Amygdala (tissue), 56 donors: ENCODE measurements at regions not wholly inside any gene's neighbourhood (a gene's known extent, or its start where the extent isn't known, plus 50 kb on each side); places are given as distances from the start of the nearest gene placed in this dataset.
"Not testable (repeated sequence)": the region's sequence is repeated elsewhere in the genome, so short reads cannot be mapped to it uniquely, and the experiment has no call there.

Experiments
- DNase-seq, 56 donors: peaks; one replicate each; lab custom pipeline; 2025; lab: John Stamatoyannopoulos, UW

GRCh38 chr3:67064105-67064504, 66.0 kb downstream of the KBTBD8 start:
- no peak for DNase-seq

- DNase-seq, result no peak
These were observed 69.1 kb downstream of the KBTBD8 start for GRCh38 chr3:67067251-67067650.

DNA sequence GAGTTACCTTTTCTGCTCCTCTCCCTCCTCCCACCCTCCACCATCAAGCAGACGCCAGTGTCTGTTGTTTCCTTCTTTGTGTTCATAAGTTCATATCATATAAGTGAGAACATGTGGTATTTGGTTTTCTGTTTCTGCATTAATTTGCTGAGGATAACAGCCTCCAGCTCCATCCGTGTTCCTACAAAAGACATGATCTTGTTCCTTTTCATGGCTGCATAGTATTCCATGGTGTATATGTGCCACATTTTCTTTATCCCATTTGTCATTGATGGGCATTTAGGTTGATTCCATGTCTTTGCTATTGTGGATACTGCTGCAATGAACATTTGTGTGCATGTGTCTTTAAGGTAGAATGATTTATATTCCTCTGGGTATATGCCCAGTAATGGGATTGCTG, 74.5 kb downstream of the KBTBD8 start:
- DNase-seq, result not testable (repeated sequence)

- no peak for DNase-seq
These were observed 75.7 kb downstream of the KBTBD8 start for GRCh38 chr3:67073812-67074211.

DNA sequence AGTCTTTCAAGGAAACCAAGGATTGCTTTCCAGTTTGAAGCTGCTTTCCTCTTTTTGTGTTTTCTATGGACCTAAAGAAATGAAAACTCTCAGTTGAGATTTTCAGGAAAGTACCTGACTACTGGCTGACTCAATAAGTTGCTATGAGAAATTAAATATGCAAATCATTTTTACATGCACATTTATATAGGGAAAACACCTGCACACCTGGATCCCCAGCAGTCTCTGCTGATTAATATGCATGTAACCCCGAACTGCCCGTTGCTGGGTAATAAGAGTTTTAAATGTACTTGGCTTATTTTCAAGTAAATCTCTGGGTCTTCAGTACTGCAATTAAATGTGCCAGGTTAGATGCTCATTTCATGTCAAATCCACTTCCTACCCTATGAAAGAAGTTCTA, 77.2 kb downstream of the KBTBD8 start:
- DNase-seq, result no peak

- no peak for DNase-seq
These were observed 78.5 kb downstream of the KBTBD8 start for GRCh38 chr3:67076607-67077006.

DNA sequence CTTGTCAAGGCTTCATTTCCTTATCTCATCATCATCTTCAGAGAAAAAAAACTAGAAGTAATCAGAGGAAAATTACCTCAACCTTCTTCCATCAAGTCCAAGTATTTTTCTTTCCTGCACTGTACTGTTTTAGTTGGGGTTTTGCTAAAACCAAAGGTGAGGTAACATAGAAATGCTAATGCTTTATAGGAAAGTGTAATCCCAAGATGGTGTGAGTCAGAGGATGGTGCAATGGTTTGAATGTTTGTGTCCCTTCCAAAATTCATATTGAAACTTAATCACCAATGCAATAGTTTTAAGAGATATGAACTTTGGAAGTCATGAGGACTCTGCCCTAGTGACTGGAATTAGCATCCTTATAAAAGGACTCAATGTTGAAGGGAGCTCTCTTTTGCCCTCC, 79.5 kb downstream of the KBTBD8 start:
- no peak for DNase-seq

DNA sequence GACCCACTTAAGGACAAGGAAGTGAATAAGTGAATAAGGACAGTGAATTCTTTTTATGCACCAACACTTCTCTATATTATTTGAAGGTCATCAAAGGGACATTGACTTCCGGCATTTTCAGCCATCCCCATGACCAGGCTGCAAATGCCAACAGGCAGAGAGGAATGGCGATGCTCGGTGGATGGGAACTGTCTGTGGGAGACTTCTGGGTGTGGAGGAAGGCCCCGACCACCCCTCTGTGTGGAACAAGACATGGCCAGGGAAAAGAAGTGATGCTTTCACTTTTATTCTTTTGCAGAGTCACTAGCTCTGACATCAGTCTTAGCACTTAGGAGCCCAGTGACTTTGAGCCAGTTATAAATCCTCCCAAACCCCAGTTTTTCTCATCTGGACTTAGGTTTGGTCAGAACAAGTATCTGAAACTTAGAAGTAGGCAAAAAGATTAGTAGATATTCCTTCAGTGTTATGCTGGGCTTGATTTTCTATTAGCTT, 84.5 kb downstream of the KBTBD8 start:
- DNase-seq, result no peak

DNA sequence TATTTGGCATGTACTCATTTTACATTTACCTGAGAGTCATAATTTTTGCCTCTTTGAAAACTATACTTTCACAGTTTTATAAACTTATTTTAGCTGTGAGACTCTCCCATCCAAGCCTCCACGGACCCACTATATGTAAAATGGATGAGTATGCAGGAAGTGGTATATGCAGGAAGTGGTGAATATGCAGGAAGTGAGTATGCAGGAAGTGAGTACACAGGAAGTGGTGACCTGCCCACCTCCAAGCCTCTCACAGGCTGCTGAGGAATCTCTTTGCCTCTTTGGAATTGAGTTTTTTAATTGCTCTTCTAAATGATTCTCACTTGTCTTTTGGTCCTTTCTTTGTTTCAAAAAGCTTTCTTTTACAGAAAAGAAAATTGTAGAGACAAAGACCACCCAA, 85.2 kb downstream of the KBTBD8 start:
- no peak for DNase-seq

DNA sequence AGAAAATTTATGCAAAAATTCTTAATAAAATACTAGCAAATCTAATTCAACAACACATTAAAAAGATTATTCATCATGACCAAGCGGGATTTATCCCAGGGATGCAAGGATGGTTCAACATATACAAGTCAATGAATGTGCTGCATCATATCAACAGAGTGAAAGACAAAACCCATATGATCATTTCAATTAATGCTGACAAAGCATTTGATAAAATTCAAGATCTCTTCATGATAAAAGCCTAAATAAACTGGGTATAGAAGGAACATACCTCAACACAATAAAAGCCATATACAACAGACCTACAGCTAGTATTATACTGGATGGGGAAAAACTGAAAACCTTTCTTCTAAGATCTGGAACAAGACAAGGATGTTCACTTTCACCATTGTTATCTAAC, 89.7 kb downstream of the KBTBD8 start:
- DNase-seq, result no peak

DNA sequence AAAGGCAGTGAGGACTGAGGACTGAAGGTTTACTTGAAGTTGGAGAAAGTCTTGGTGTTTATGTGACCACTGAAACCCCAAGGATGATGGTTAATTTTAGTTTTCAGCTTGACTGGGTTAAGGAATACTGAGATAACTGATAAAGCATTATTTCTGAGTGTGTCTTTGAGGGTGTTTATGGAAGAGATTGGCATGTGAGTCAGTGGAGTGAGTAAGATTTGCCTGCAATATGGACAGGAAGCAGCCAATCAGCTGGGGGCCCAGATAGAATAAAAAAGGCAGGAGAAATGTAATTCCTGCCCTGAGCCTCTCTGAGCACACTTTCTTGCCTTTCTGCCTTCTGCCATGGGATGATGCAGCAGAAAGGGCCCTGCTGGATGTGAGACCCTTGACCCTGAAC, 92.4 kb downstream of the KBTBD8 start:
- DNase-seq, result no peak

GRCh38 chr3:67093305-67093704, 95.2 kb downstream of the KBTBD8 start:
- DNase-seq, result no peak

DNA sequence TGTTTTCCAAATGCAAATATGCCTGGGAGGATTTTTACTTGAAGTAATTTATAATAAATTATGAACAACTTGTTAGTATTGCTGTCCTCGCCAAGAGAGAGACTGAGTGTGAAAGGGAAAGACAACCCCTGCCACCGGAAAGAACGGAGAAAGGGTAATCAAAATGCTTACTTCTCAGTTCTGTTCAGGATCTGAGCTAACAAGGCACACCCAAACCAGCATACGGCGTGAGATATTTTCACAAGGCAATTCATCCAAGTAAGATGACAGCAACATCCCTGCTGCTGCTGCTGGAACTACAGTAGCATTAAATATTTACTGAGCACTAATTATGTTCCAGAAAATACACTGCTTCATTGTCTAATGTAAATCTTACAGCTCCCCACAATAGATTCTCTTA, 96.1 kb downstream of the KBTBD8 start:
- DNase-seq, result peak in 2 of 56 donors; percentile 2 to 7

DNA sequence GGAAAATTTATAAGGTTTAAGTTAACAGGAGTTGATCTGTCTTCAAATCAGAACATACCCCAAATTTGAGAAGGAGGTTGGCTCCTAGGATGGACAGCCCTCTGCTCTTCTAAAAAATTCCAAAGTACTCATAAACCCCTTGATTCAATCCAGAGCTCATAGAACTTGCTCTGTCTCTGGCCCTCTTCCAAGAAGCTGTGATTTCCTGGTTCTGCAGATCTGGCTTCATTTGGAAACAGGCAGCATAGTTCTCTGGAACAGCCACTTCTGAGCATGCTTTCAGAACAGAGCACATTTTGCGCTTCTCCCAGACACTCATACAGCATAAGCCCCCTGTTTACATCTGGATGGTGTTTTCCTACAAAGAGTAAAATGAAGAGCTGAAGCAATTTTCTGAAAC, 96.7 kb downstream of the KBTBD8 start:
- DNase-seq, result peak in 3 of 56 donors; percentile 0 to 2 (median 1)

DNA sequence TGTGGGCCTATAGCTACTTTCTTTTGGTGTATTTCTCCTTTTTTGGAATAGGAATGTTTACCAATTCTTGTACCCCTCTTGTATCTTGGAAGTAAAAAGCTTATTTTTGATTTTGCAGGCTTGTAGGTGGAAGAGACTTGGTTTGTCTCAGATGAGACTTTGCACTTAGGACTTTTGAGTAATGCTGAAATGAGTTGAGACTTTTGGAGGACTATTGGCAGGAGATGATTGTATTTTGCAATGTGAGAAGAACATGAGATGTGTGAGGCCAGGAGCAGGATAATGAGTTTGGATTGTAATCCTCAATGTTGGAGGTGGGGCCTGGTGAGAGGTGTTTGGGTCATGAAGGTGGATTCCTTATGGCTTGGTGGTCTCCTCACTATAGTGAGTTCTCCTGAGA, 106.3 kb downstream of the KBTBD8 start:
- no peak for DNase-seq

DNA sequence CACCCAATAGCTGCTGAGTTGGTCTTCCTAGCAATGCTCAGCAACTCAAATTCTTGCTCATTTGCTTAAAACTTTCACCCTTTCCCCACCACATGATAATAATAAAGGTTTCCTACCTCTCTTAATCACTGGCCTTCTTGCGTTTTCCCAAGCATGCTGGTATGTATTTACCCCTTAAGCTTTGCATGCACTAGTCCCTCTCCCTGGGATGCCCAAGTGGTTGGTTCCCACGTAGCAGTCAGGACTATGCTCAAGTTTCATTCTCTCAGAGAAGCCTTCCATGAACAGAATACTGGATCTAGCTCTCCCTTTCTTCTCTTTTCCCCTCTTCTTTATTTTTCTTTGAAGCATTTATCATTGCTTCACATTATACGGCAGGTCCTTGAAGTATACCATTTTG, 108.8 kb downstream of the KBTBD8 start:
- DNase-seq, result no peak

GRCh38 chr3:67109651-67110204, 111.6 kb downstream of the KBTBD8 start:
- DNase-seq, result peak in 7 of 56 donors; percentile 2 to 29 (median 6)

GRCh38 chr3:67113802-67114407, 115.8 kb downstream of the KBTBD8 start:
- peak in 55 of 56 donors; percentile 0 to 90 (median 53) for DNase-seq

GRCh38 chr3:67118122-67118521, 120.0 kb downstream of the KBTBD8 start:
- DNase-seq, result no peak

- no peak for DNase-seq
These were observed 120.5 kb downstream of the KBTBD8 start for GRCh38 chr3:67118635-67119034.

- no peak for DNase-seq
These were observed 125.8 kb downstream of the KBTBD8 start for GRCh38 chr3:67123914-67124313.

DNA sequence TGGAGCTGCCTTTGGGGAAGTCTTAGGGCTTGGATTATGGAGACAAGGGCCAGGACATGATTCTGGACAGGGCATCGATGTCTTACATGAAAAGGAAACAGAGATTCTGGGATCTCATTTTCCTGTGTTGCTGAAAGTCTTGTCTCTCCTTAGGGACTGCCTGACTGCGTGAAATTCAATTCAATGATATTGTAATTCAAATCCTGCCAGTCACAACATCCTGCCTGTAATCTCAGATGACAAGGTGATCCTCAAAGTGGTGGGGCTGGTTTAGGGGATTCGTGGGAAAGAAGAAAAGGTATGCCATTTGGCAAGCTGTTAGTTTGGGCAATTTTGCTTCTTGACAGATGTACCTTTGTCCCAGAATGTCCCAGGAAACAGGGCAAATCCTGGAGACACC, 129.1 kb downstream of the KBTBD8 start:
- DNase-seq, result no peak

DNA sequence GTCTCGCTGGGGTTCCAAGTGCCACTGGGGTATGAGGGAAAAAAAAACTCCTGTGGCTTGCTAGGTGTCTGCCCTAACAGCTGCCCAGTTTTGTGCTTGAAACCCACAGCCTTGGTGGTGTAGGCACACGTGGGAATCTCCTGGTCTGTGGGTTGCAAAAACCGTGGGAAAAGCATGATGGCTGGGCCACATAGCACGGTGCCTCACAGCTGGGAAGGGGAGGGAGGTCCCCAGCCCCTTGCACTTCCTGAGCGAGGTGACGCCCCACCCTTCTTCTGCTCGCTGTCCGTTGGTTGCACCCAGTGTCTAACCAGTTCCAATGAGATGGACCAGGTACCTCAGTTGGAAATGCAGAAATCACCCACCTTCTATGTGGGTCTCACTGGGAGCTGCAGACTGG, 144.3 kb downstream of the KBTBD8 start:
- no peak for DNase-seq
